ENCODE measurements at regions not wholly inside any gene's neighbourhood (a gene's known extent, or its start where the extent isn't known, plus 50 kb on each side); places are given as distances from the start of the nearest gene placed in this dataset.
A peak's percentile ranks its signal among the peaks of the same experiment; 100 is the strongest.

GRCh38 chr5:18944771-18945170, 1043.2 kb downstream of the CDH18 start:
- Histone ChIP-seq H3K9ac (ENCODE audit: low read length) (no peak overlapping the region), H3K23ac (ENCODE audit: low read length) (no peak overlapping the region), H3K27ac (ENCODE audit: low read depth, low read length) (no peak overlapping the region), H3K4ac (ENCODE audit: low read depth, low read length) (no peak overlapping the region), H3K27me3 (ENCODE audit: insufficient read depth, low read length) (no peaks in the 10 kb centered on the region), H3K18ac (ENCODE audit: low read length) (no peak overlapping the region), H3K9me3 (ENCODE audit: insufficient read depth, low read depth, low read length) (peaks cover 2% of the 10 kb centered on the region), H3K4me1 (ENCODE audit: control insufficient read depth in 1 of 2, insufficient read depth in 2 of 2, low read length in 2 of 2) (no peaks in the 10 kb centered on the region), H2AFZ (ENCODE audit: insufficient read depth, low read length, poor library complexity) (no peak overlapping the region), H4K12ac (ENCODE audit: low read depth, low read length) (no peak overlapping the region), H2BK120ac (ENCODE audit: insufficient read depth, low read length, poor library complexity) (no peak overlapping the region), H3K79me1 (ENCODE audit: low read length) (no peaks in the 10 kb centered on the region), H4K91ac (ENCODE audit: low read depth, low read length) (no peak overlapping the region), H2BK12ac (ENCODE audit: low read length) (no peak overlapping the region), H2BK5ac (ENCODE audit: low read depth, low read length, poor library complexity) (no peak overlapping the region), H3K36me3 (ENCODE audit: control insufficient read depth in 1 of 2, insufficient read depth in 2 of 2, low read length in 2 of 2) (no peaks in the 10 kb centered on the region), H3K4me2 (ENCODE audit: low read length) (no peak overlapping the region), H3K4me3 (ENCODE audit: low read depth, low read length) (no peak overlapping the region), H4K8ac (ENCODE audit: low read depth, low read length) (no peak overlapping the region), H3K79me2 (ENCODE audit: control insufficient read depth, insufficient read depth, low read length, poor library complexity) (no peaks in the 10 kb centered on the region), H3K14ac (ENCODE audit: low read length) (no peak overlapping the region), H2AK5ac (ENCODE audit: low read length) (no peak overlapping the region)
- 100% methylated on average over 1 of the region's 5 CpGs for WGBS (ENCODE audit: extremely low coverage, insufficient coverage, insufficient read length)
- DNase-seq: peak in 1 of 2 donors; percentile 68

GRCh38 chr5:18954239-18954638, 1033.8 kb downstream of the CDH18 start:
- no CpG with 5 or more reads among the region's 2 CpGs for WGBS (ENCODE audit: extremely low coverage, insufficient coverage, insufficient read length)

GRCh38 chr5:18959535-18959934, 1028.5 kb downstream of the CDH18 start:
- Histone ChIP-seq H3K18ac (ENCODE audit: low read length) (no peak overlapping the region), H2BK120ac (ENCODE audit: insufficient read depth, low read length, poor library complexity) (no peak overlapping the region), H3K36me3 (ENCODE audit: control insufficient read depth in 1 of 2, insufficient read depth in 2 of 2, low read length in 2 of 2) (no peaks in the 10 kb centered on the region), H3K79me1 (ENCODE audit: low read length) (no peaks in the 10 kb centered on the region), H4K8ac (ENCODE audit: low read depth, low read length) (no peak overlapping the region), H2BK5ac (ENCODE audit: low read depth, low read length, poor library complexity) (no peak overlapping the region), H3K27ac (ENCODE audit: low read depth, low read length) (no peak overlapping the region), H2AFZ (ENCODE audit: insufficient read depth, low read length, poor library complexity) (no peak overlapping the region), H3K4me2 (ENCODE audit: low read length) (no peak overlapping the region), H2AK5ac (ENCODE audit: low read length) (no peak overlapping the region), H2BK12ac (ENCODE audit: low read length) (no peak overlapping the region), H3K9me3 (ENCODE audit: insufficient read depth, low read depth, low read length) (no peaks in the 10 kb centered on the region), H3K27me3 (ENCODE audit: insufficient read depth, low read length) (no peaks in the 10 kb centered on the region), H3K14ac (ENCODE audit: low read length) (no peak overlapping the region), H4K91ac (ENCODE audit: low read depth, low read length) (no peak overlapping the region), H3K4me3 (ENCODE audit: low read depth, low read length) (no peak overlapping the region), H3K4me1 (ENCODE audit: control insufficient read depth in 1 of 2, insufficient read depth in 2 of 2, low read length in 2 of 2) (no peaks in the 10 kb centered on the region), H3K4ac (ENCODE audit: low read depth, low read length) (no peak overlapping the region), H3K9ac (ENCODE audit: low read length) (no peak overlapping the region), H4K12ac (ENCODE audit: low read depth, low read length) (no peak overlapping the region), H3K79me2 (ENCODE audit: control insufficient read depth, insufficient read depth, low read length, poor library complexity) (no peaks in the 10 kb centered on the region), H3K23ac (ENCODE audit: low read length) (no peak overlapping the region)
- DNase-seq: peak in 1 of 2 donors; percentile 21
- WGBS (ENCODE audit: extremely low coverage, insufficient coverage, insufficient read length): no CpG with 5 or more reads among the region's 4 CpGs

More at GRCh38 chr5:18954239-18954638, 1033.8 kb downstream of the CDH18 start:
- no peaks in the 10 kb centered on the region for H3K79me1 ChIP-seq (ENCODE audit: low read length)
- no peak overlapping the region for H2AK5ac ChIP-seq (ENCODE audit: low read length)
- no peak overlapping the region for H3K27ac ChIP-seq (ENCODE audit: low read depth, low read length)
- no peak overlapping the region for H4K12ac ChIP-seq (ENCODE audit: low read depth, low read length)
- H2BK12ac ChIP-seq (ENCODE audit: low read length): no peak overlapping the region
- H3K36me3 ChIP-seq (ENCODE audit: control insufficient read depth in 1 of 2, insufficient read depth in 2 of 2, low read length in 2 of 2): no peaks in the 10 kb centered on the region
- H3K27me3 ChIP-seq (ENCODE audit: insufficient read depth, low read length): no peaks in the 10 kb centered on the region
- H4K8ac ChIP-seq (ENCODE audit: low read depth, low read length): no peak overlapping the region
- no peak overlapping the region for H3K23ac ChIP-seq (ENCODE audit: low read length)
- H3K4ac ChIP-seq (ENCODE audit: low read depth, low read length): no peak overlapping the region
- H4K91ac ChIP-seq (ENCODE audit: low read depth, low read length): no peak overlapping the region
- DNase-seq: peak in 1 of 2 donors; percentile 32
- no peak overlapping the region for H3K9ac ChIP-seq (ENCODE audit: low read length)
- no peak overlapping the region for H2AFZ ChIP-seq (ENCODE audit: insufficient read depth, low read length, poor library complexity)
- H3K14ac ChIP-seq (ENCODE audit: low read length): no peak overlapping the region
- H2BK120ac ChIP-seq (ENCODE audit: insufficient read depth, low read length, poor library complexity): no peak overlapping the region
- no peak overlapping the region for H3K4me2 ChIP-seq (ENCODE audit: low read length)
- no peak overlapping the region for H3K4me3 ChIP-seq (ENCODE audit: low read depth, low read length)
- no peaks in the 10 kb centered on the region for H3K9me3 ChIP-seq (ENCODE audit: insufficient read depth, low read depth, low read length)
- no peak overlapping the region for H3K18ac ChIP-seq (ENCODE audit: low read length)
- no peaks in the 10 kb centered on the region for H3K79me2 ChIP-seq (ENCODE audit: control insufficient read depth, insufficient read depth, low read length, poor library complexity)
- H2BK5ac ChIP-seq (ENCODE audit: low read depth, low read length, poor library complexity): no peak overlapping the region
- no peaks in the 10 kb centered on the region for H3K4me1 ChIP-seq (ENCODE audit: control insufficient read depth in 1 of 2, insufficient read depth in 2 of 2, low read length in 2 of 2)

- no peaks in the 10 kb centered on the region for H3K79me1 ChIP-seq (ENCODE audit: low read length)
- H3K4me3 ChIP-seq (ENCODE audit: low read depth, low read length): no peak overlapping the region
- no peak for DNase-seq
- H3K4me1 ChIP-seq (ENCODE audit: control insufficient read depth in 1 of 2, insufficient read depth in 2 of 2, low read length in 2 of 2): no peaks in the 10 kb centered on the region
- H2AFZ ChIP-seq (ENCODE audit: insufficient read depth, low read length, poor library complexity): no peak overlapping the region
- H4K91ac ChIP-seq (ENCODE audit: low read depth, low read length): no peak overlapping the region
- no peak overlapping the region for H3K27ac ChIP-seq (ENCODE audit: low read depth, low read length)
- H3K9ac ChIP-seq (ENCODE audit: low read length): no peak overlapping the region
- no peak overlapping the region for H3K14ac ChIP-seq (ENCODE audit: low read length)
- no peak overlapping the region for H2BK12ac ChIP-seq (ENCODE audit: low read length)
- H4K12ac ChIP-seq (ENCODE audit: low read depth, low read length): no peak overlapping the region
- H3K9me3 ChIP-seq (ENCODE audit: insufficient read depth, low read depth, low read length): no peaks in the 10 kb centered on the region
- H3K18ac ChIP-seq (ENCODE audit: low read length): no peak overlapping the region
- no peak overlapping the region for H2BK120ac ChIP-seq (ENCODE audit: insufficient read depth, low read length, poor library complexity)
- no peak overlapping the region for H3K23ac ChIP-seq (ENCODE audit: low read length)
- WGBS (ENCODE audit: extremely low coverage, insufficient coverage, insufficient read length): no CpG with 5 or more reads among the region's 3 CpGs
- no peak overlapping the region for H2AK5ac ChIP-seq (ENCODE audit: low read length)
- H3K36me3 ChIP-seq (ENCODE audit: control insufficient read depth in 1 of 2, insufficient read depth in 2 of 2, low read length in 2 of 2): no peaks in the 10 kb centered on the region
- no peaks in the 10 kb centered on the region for H3K27me3 ChIP-seq (ENCODE audit: insufficient read depth, low read length)
- H4K8ac ChIP-seq (ENCODE audit: low read depth, low read length): no peak overlapping the region
- H3K4ac ChIP-seq (ENCODE audit: low read depth, low read length): no peak overlapping the region
- no peaks in the 10 kb centered on the region for H3K79me2 ChIP-seq (ENCODE audit: control insufficient read depth, insufficient read depth, low read length, poor library complexity)
- H3K4me2 ChIP-seq (ENCODE audit: low read length): no peak overlapping the region
- no peak overlapping the region for H2BK5ac ChIP-seq (ENCODE audit: low read depth, low read length, poor library complexity)
Observed at GRCh38 chr5:18961234-18961633, 1026.8 kb downstream of the CDH18 start.

All from trophoblast cell (in vitro differentiated cells and primary cell).